H1 (cell line): ENCODE measurements at regions not wholly inside any gene's neighbourhood (a gene's known extent, or its start where the extent isn't known, plus 50 kb on each side); places are given as distances from the start of the nearest gene placed in this dataset.

ENCODE experiments used
- BRCA1 ChIP-seq: IDR thresholded peaks from 2 replicates; pipeline ENCODE4 v1.6.1; 2012; ENCODE audit warnings: low read depth, low read length, improper control_type of control experiment
- CBX8 ChIP-seq: fragments of 300-800, 300-1000 bp; sonication (generic); IDR thresholded peaks from 2 replicates; pipeline ENCODE4 v1.7.1; 2016; ENCODE audit warnings: low read depth, low read length, borderline replicate concordance
- CHD1 ChIP-seq: IDR thresholded peaks from 2 replicates; pipeline ENCODE4 v1.6.1; 2012; ENCODE audit warnings: low read depth, low read length, improper control_type of control experiment
- CHD2 ChIP-seq: IDR thresholded peaks from 2 replicates; pipeline ENCODE4 v1.6.1; 2012; ENCODE audit warnings: low read length, improper control_type of control experiment
- EP300 ChIP-seq, 2 experiments: IDR thresholded peaks; 1 replicate in 1 of 2; 2 replicates in 1 of 2; pipeline ENCODE4 v1.6.1; 2011 to 2012; ENCODE audit warnings: low read depth in 2 of 2, low read length in 2 of 2, mild to moderate bottlenecking in 2 of 2, borderline replicate concordance in 1 of 2, inconsistent platforms in 1 of 2, moderate library complexity in 1 of 2
- GABPA ChIP-seq: IDR thresholded peaks from 2 replicates; pipeline ENCODE4 v1.6.1; 2011; ENCODE audit warnings: mild to moderate bottlenecking, low read length, moderate library complexity, borderline replicate concordance; ENCODE audit not compliant: insufficient read depth
- PHF8 ChIP-seq: fragments of 200-600 bp; sonication (generic); conservative IDR thresholded peaks from 2 replicates; pipeline ENCODE4 v1.7.1; 2012; ENCODE audit warnings: low read depth, mild to moderate bottlenecking, inconsistent platforms, low read length, moderate library complexity
- POLR2A ChIP-seq, 2 experiments: IDR thresholded peaks; 1 replicate in 1 of 2; 2 replicates in 1 of 2; pipeline ENCODE4 v1.6.1; 2011; ENCODE audit warnings: low read depth in 2 of 2, low read length in 2 of 2, mild to moderate bottlenecking in 2 of 2; ENCODE audit errors: control extremely low read depth in 1 of 2
- POLR2AphosphoS5 ChIP-seq: IDR thresholded peaks from 2 replicates; pipeline ENCODE4 v1.6.1; 2011; ENCODE audit warnings: low read depth, low read length
- SRF ChIP-seq: IDR thresholded peaks from 2 replicates; pipeline ENCODE4 v1.6.1; 2011; ENCODE audit warnings: mild to moderate bottlenecking, low read depth, low read length, moderate library complexity
- SUZ12 ChIP-seq: fragments of 200-600 bp; sonication (generic); IDR thresholded peaks from 2 replicates; pipeline ENCODE4 v1.6.1; 2012; ENCODE audit warnings: mild to moderate bottlenecking, inconsistent platforms, low read length, moderate library complexity, mixed read lengths
- TBP ChIP-seq: IDR thresholded peaks from 2 replicates; pipeline ENCODE4 v1.6.1; 2011; ENCODE audit warnings: low read depth, low read length, improper control_type of control experiment
- USF2 ChIP-seq: IDR thresholded peaks from 2 replicates; pipeline ENCODE4 v1.6.1; 2011; ENCODE audit warnings: low read length, improper control_type of control experiment
- TF ChIP-seq, protein P1 (sequence below), 3 experiments: IDR thresholded peaks; 1 replicate in 2 of 3; 2 replicates in 1 of 3; pipeline versions ENCODE4 v1.5.1 to v1.6.1; 2011; ENCODE audit warnings: low read length in 3 of 3, mild to moderate bottlenecking in 3 of 3, inconsistent platforms in 2 of 3, low read depth in 1 of 3, moderate library complexity in 1 of 3; ENCODE audit not compliant: insufficient read depth in 1 of 3; ENCODE audit errors: control extremely low read depth in 1 of 3

GRCh38 chr2:137741784-137742362, 222.4 kb upstream of the HNMT start:
- no peak for TF ChIP-seq TBP
- no peak for TF ChIP-seq CHD1
- no peak for TF ChIP-seq POLR2AphosphoS5
- no peak for TF ChIP-seq POLR2A (IDR thresholded peaks at IDR 0.05; ENCODE audit: control extremely low read depth in 1 of 2, low read depth in 2 of 2, low read length in 2 of 2)
- no peak for TF ChIP-seq CBX8
- TF ChIP-seq SUZ12, result no peak
- TF ChIP-seq USF2, result no peak
- TF ChIP-seq, protein P1, sequence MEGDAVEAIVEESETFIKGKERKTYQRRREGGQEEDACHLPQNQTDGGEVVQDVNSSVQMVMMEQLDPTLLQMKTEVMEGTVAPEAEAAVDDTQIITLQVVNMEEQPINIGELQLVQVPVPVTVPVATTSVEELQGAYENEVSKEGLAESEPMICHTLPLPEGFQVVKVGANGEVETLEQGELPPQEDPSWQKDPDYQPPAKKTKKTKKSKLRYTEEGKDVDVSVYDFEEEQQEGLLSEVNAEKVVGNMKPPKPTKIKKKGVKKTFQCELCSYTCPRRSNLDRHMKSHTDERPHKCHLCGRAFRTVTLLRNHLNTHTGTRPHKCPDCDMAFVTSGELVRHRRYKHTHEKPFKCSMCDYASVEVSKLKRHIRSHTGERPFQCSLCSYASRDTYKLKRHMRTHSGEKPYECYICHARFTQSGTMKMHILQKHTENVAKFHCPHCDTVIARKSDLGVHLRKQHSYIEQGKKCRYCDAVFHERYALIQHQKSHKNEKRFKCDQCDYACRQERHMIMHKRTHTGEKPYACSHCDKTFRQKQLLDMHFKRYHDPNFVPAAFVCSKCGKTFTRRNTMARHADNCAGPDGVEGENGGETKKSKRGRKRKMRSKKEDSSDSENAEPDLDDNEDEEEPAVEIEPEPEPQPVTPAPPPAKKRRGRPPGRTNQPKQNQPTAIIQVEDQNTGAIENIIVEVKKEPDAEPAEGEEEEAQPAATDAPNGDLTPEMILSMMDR (IDR thresholded peaks at IDR 0.05; ENCODE audit: control extremely low read depth in 1 of 3, insufficient read depth in 1 of 3, low read depth in 1 of 3, low read length in 3 of 3), result no peak
- TF ChIP-seq CHD2, result no peak
- TF ChIP-seq SRF, result no peak
- TF ChIP-seq EP300 (IDR thresholded peaks at IDR 0.05; ENCODE audit: borderline replicate concordance in 1 of 2, low read depth in 2 of 2, low read length in 2 of 2), result no peak
- no peak for TF ChIP-seq BRCA1
- no peak for TF ChIP-seq GABPA
- TF ChIP-seq PHF8, result no peak
